ENCODE measurements at regions not wholly inside any gene's neighbourhood (a gene's known extent, or its start where the extent isn't known, plus 50 kb on each side); places are given as distances from the start of the nearest gene placed in this dataset.

DNA sequence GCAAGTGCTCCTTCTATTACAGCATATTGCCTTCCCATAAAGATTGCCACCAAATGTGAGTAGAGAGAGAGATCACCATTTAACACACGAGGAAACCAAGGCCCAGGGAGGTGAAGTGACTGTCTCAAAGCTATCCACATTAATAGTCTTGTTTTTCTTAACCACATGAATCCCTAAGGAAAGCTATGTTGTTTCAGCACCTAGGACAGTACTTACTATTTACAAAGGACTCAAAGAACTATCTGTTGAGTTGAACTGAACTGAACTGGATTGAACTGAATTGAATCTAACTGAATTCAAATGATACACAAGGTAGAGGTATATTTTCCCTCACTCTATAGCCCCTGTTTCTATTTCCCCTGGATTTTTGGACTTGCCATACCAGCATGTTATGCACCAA lies 430.4 kb downstream of the CAAP1 start:
- Mint-ChIP-seq H3K9me3 (no peaks in the 10 kb centered on the region), H3K4me3 (no peak overlapping the region), H3K27ac (ENCODE audit: unreplicated experiment) (no peak overlapping the region), H3K36me3 (ENCODE audit: low read depth) (no peaks in the 10 kb centered on the region), H3K27me3 (ENCODE audit: low read depth) (no peaks in the 10 kb centered on the region), H3K4me1 (peaks cover 5% of the 10 kb centered on the region)
- DNase-seq (ENCODE audit: low read depth, low spot score), result no peak
- TF ChIP-seq CTCF (conservative IDR thresholded peaks at IDR 0.05), result no peak

- H3K4me1 Mint-ChIP-seq, result peaks cover 5% of the 10 kb centered on the region
- H3K27ac Mint-ChIP-seq (ENCODE audit: unreplicated experiment), result no peak overlapping the region
- DNase-seq (ENCODE audit: low read depth, low spot score), result no peak
- no peaks in the 10 kb centered on the region for H3K36me3 Mint-ChIP-seq (ENCODE audit: low read depth)
- no peaks in the 10 kb centered on the region for H3K27me3 Mint-ChIP-seq (ENCODE audit: low read depth)
- no peaks in the 10 kb centered on the region for H3K9me3 Mint-ChIP-seq
- H3K4me3 Mint-ChIP-seq, result no peak overlapping the region
- TF ChIP-seq CTCF (conservative IDR thresholded peaks at IDR 0.05), result no peak
Measured at GRCh38 chr9:26460624-26461023, 432.0 kb downstream of the CAAP1 start.

DNA sequence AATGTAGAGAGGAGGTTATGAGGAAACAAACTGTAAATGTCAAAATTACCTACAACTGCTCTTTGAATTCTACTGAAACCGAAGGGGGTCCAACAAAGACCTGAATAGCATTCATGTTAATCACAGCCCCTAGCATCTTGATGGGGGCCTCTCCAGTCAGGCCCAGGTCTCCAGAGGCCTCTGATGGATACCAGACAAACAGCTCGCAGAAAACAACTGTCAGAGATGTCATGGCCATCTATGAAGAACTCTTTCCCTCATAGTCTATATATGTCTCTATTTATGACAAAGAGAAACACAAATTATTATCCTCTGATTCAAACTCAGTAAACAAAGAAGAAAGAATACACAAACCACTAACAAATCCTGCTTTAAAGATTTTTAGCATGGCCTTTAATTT lies 432.6 kb downstream of the CAAP1 start:
- no peak for DNase-seq (ENCODE audit: low read depth, low spot score)
- no peak overlapping the region for H3K27ac Mint-ChIP-seq (ENCODE audit: unreplicated experiment)
- H3K4me1 Mint-ChIP-seq, result peaks cover 5% of the 10 kb centered on the region
- H3K4me3 Mint-ChIP-seq, result no peak overlapping the region
- H3K36me3 Mint-ChIP-seq (ENCODE audit: low read depth), result no peaks in the 10 kb centered on the region
- H3K9me3 Mint-ChIP-seq, result no peaks in the 10 kb centered on the region
- no peak for TF ChIP-seq CTCF (conservative IDR thresholded peaks at IDR 0.05)
- no peaks in the 10 kb centered on the region for H3K27me3 Mint-ChIP-seq (ENCODE audit: low read depth)

DNA sequence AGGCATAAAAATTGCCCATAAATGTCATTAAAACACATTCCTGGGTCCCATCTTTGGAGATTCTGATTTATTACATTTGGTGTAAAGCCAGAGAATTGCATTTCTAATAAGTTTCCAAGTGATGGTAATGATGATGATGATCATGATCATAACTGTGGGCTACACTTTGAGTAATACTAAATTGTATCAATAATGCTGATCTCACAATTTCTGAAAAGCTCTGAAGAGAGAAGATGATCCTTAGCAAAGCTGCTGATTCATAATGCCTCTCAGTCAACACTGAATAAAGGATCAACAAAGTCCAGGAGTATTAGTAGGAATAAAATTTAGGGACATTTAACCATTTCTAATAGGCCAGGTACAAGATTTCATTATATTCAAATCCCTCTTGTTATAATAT lies 434.5 kb downstream of the CAAP1 start:
- H3K4me3 Mint-ChIP-seq, result no peak overlapping the region
- DNase-seq (ENCODE audit: low read depth, low spot score), result no peak
- H3K36me3 Mint-ChIP-seq (ENCODE audit: low read depth), result no peaks in the 10 kb centered on the region
- no peak overlapping the region for H3K27ac Mint-ChIP-seq (ENCODE audit: unreplicated experiment)
- H3K4me1 Mint-ChIP-seq, result no peaks in the 10 kb centered on the region
- no peaks in the 10 kb centered on the region for H3K27me3 Mint-ChIP-seq (ENCODE audit: low read depth)
- no peaks in the 10 kb centered on the region for H3K9me3 Mint-ChIP-seq
- no peak for TF ChIP-seq CTCF (conservative IDR thresholded peaks at IDR 0.05)

DNA sequence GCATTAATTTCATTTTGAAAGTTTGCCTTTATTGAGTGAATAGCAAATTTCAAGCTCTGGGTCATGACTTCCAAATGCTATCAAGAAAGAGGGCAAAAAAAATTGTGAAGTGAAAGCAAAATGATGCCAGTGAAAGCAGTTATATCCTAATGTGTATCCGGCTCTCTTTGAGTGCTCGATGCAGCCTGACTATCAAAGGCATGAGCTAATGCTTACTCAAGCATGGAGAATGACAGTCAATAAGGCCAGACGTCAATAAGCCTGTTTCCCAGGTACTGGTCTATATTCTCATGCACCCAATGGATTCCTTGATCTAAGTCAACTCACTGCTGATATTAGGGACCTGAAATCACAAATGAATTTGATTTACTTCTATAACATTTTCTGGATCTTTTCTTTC lies 435.5 kb downstream of the CAAP1 start:
- Mint-ChIP-seq H3K4me3 (no peak overlapping the region), H3K27me3 (ENCODE audit: low read depth) (no peaks in the 10 kb centered on the region), H3K9me3 (no peaks in the 10 kb centered on the region), H3K4me1 (no peaks in the 10 kb centered on the region), H3K27ac (ENCODE audit: unreplicated experiment) (no peak overlapping the region), H3K36me3 (ENCODE audit: low read depth) (no peaks in the 10 kb centered on the region)
- DNase-seq (ENCODE audit: low read depth, low spot score), result no peak
- TF ChIP-seq CTCF (conservative IDR thresholded peaks at IDR 0.05), result no peak

DNA sequence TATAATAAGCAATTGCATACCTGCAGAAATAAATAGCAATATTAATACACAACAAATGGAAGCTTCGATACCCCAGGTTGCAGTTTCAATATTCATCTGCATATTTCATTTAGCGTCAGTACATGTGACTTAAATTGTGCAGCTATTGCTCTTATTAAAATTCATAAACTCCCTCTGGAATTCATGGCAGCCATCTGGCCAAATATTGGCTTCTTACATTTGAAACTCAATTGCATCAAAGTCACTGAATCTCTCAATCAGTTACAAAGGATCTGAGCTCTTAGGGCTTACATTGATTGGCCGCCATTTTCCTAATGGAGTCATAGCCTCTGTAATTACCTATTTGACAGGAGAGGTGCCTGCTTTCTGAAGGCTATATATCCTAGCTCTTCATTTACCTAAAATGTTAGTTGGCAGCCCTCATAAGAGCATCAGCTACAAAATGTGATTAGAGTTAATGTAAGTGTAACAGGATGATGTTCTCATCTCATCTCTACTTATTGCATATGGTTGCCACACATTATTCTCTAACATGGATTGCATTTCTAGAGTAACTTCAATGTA lies 453.5 kb downstream of the CAAP1 start:
- no peak overlapping the region for H3K4me3 Mint-ChIP-seq

More for the DNA sequence above, 453.5 kb downstream of the CAAP1 start:
- peaks cover 7% of the 10 kb centered on the region for H3K4me1 Mint-ChIP-seq
- H3K27ac Mint-ChIP-seq (ENCODE audit: unreplicated experiment), result no peak overlapping the region
- no peaks in the 10 kb centered on the region for H3K36me3 Mint-ChIP-seq (ENCODE audit: low read depth)
- H3K9me3 Mint-ChIP-seq, result no peaks in the 10 kb centered on the region
- DNase-seq (ENCODE audit: low read depth, low spot score), result no peak
- no peaks in the 10 kb centered on the region for H3K27me3 Mint-ChIP-seq (ENCODE audit: low read depth)
- TF ChIP-seq CTCF (conservative IDR thresholded peaks at IDR 0.05), result no peak
